ENCODE measurements at regions not wholly inside any gene's neighbourhood (a gene's known extent, or its start where the extent isn't known, plus 50 kb on each side); places are given as distances from the start of the nearest gene placed in this dataset.

DNA sequence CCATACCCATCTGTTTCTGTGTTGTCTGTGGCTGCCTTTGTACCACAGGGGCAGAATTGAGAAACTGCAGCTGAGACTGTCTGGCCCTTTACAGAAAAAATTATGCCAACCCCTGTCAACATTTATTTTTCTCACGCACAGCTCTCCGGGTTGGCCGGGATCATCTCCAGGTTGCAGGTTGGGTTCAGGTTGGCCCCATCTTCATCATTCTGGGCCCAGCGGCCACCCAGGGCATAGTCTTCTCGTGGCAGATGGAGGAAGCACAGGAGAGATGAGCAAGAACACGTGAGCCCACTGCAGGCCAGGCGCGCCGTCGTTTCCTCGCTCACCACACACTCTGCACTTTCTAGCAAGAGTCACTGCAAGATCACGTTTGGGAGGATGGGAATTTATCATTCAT, 66.1 kb upstream of the SEC14L1 start:
- TF ChIP-seq POLR2AphosphoS5 (IDR thresholded peaks at IDR 0.05) (no peak), CTCF (IDR thresholded peaks at IDR 0.05) (no peak), POLR2A (IDR thresholded peaks at IDR 0.05) (no peak), EP300 (IDR thresholded peaks at IDR 0.05) (no peak)

Measured in gastroesophageal sphincter (tissue), 3 donors.